PC-9 (cell line): ENCODE measurements at regions not wholly inside any gene's neighbourhood (a gene's known extent, or its start where the extent isn't known, plus 50 kb on each side); places are given as distances from the start of the nearest gene placed in this dataset.

Source experiments
- CTCF ChIP-seq: fragments of 200-600 bp; sonication (generic); conservative IDR thresholded peaks from 2 replicates; pipeline ENCODE4 v1.6.1; 2017; ENCODE audit warnings: mixed run types, antibody characterized with exemption, mild to moderate bottlenecking, moderate library complexity
- EZH2 ChIP-seq: fragments of 200-600 bp; sonication (generic); IDR thresholded peaks from 2 replicates; pipeline ENCODE4 v1.8.0; 2017; ENCODE audit warnings: antibody characterized with exemption, low read depth

- no peak for TF ChIP-seq CTCF
- TF ChIP-seq EZH2, result no peak
Measured at GRCh38 chr7:20945451-20945850, 158.8 kb upstream of the SP8 start.
